Dedifferentiated amniotic fluid mesenchymal stem cell (primary cell): ENCODE measurements at regions not wholly inside any gene's neighbourhood (a gene's known extent, or its start where the extent isn't known, plus 50 kb on each side); places are given as distances from the start of the nearest gene placed in this dataset.

Experiments used
- DNase-seq: peaks from one replicate; pipeline ENCODE4 v3.0.0-alpha.2; 2016; ENCODE audit errors: extremely low spot score

DNA sequence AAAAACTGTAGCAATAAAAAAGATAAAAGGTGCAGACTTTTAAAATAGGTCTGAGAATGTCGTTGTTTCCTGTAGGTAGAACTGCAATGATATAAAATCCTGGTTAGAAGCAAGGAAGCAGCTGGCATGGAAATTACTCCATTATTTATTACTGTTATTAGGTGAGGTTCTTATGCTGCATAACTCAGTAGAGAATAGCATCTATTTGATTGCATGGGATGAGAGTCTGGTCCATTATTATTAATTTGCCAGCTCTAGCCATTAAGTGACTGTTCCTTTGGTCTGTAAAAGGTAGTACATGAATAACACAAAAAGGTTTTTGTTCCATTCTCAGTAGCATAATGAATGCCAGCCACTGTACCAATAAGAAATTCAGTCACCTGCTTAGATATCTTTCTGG lies 358.6 kb downstream of the RBM43 start:
- no peak for DNase-seq

GRCh38 chr2:150900913-150901312 lies 360.8 kb downstream of the RBM43 start:
- no peak for DNase-seq

GRCh38 chr2:150895968-150896367 lies 365.7 kb downstream of the RBM43 start:
- no peak for DNase-seq

GRCh38 chr2:150889141-150889540 lies 372.5 kb downstream of the RBM43 start:
- DNase-seq, result no peak

DNA sequence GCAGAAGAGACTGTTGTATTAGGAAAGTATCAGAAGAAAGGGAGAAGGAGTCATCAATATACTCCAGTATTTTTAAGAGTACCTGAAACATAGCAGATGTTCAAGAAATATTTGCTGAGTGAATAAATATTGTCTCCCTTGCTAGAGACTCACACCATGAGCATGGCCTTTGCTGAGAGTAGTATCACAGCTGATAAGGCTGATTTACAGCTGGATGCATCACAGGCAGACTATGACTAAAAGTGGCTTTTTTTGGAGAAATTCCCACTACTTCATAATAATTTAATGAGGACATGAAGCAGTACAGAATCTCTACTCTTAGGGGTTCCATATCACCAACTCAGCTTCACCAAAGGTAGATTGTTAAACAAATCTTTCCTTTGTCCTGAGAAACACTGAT lies 373.3 kb downstream of the RBM43 start:
- no peak for DNase-seq

GRCh38 chr2:150887926-150888325 lies 373.7 kb downstream of the RBM43 start:
- DNase-seq, result no peak

DNA sequence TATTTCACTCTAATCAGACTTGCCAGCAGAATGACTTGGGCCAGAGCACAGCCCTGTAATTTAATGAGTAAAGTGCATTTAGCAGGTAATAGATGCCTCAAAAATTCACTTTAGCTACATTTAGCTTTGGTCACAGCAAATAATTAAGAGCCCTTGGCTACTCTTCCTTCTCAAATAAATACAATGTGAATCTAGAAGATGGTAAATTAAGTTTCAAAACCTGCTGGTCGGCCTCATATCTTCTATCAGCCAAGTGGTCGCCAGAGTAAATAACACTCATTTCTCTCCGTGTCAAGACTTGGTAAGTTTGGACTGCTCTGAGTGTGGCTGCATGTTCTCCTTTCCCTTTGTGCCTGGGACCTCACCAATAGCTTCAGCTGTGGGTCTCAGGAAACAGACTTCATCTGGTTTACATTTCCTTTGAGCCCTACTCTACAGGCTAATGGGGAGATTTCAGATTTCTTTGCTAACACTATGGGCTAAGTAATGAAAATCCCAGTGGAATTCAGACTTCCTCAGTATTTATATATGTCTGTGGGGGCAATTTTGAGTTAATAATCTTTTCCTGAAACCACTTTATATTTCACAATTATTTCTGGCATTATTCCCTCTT lies 375.8 kb downstream of the RBM43 start:
- DNase-seq, result no peak

- no peak for DNase-seq
These were observed 376.4 kb downstream of the RBM43 start for GRCh38 chr2:150885236-150885635.

GRCh38 chr2:150883613-150883895 lies 378.1 kb downstream of the RBM43 start:
- DNase-seq, result no peak

GRCh38 chr2:150882751-150883612 lies 378.7 kb downstream of the RBM43 start:
- DNase-seq, result no peak

DNA sequence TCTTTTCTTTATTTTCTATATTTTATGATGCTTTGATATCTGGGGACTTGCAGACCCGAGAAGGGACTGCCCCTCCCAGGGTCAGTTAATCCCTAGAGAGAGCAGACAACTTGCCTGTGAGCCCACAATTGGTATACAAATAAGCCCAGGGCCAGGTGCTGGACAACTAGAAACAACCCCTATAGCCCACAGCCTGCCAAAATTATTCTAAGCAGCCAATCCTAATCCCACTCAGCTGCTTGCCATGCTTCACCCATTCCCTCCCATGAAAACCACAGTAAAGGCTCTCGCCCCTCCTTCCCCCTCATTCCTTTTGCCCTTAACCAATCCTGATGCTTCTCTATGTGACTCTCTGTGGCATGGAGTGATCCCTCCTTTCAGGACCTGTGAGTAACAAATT lies 380.7 kb downstream of the RBM43 start:
- no peak for DNase-seq

DNA sequence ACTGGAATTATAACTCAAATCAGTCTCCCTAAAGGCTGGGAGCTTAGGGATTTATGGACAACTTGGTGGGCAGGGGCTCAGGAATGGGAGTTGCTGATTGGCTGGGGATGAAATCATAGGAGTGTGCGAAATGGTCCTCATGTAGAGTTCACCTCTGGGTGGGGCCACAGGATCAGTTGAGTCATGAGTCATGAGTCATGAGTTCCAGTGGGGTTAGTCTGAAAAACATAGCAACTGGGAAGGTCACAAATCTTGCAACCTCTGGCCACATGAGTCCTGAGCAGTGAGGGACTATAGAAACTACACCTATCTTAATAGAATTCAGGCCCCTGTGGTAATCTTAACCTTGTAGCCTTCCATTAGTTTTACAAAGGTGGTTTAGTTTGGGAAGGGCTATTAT lies 383.3 kb downstream of the RBM43 start:
- DNase-seq, result no peak

GRCh38 chr2:150876251-150876950 lies 385.3 kb downstream of the RBM43 start:
- DNase-seq, result no peak

DNA sequence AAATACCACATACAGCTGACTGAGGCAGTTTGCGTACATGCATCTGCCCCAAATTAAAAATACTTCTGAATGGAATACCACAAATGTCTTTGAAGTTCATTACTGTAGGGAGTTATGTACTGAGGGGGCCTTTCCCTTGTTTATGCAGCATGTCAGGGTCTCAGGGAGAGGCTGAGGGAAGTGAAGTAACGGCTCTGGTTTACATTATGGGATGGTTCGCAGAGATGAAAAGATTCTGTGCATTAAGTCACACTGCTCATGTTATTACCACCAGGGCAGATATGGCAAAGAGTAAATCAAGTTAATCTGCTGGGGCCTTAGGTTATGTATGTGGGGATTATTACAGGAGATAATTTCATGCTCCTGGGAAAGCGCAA lies 385.9 kb upstream of the RND3 start:
- no peak for DNase-seq

GRCh38 chr2:150872756-150873395 lies 385.4 kb upstream of the RND3 start:
- DNase-seq, result no peak

DNA sequence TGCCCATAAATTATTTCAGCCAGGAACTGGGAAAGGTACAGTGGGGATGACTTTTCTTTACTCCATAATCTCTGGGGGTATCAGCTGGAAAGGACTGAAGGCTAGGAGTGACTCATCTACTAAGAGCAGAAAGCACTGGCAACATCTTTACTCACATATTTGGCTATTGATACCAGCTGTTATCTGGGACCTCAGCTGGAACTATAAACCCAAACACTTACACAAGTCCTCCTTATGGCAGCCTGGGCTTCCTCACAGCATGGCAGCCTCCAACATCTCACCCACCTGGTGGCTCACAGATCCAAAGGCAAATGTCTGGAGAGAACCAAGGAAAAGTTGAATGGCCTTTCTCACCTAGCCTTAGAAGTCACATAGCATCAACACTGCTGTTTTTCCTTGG lies 379.0 kb upstream of the RND3 start:
- no peak for DNase-seq

DNA sequence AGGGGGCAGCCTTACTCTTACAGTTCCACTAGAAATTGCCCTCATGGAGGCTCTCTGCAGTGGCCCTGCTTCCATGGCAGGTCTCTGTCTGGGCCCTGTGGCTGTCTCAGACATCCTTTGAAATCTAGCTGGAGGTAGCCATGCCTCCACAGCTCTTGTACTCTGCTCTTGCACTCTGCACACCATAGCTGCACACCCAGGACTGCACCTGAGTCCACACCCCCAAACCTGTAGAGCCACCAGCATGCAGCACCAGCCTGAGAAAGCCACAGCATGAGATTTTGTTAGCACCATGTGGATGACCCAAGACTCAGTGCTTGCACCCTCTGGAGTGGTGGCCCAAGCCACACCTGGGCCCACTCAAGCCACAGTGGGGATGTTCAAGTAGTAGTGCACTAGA lies 376.2 kb upstream of the RND3 start:
- no peak for DNase-seq

- DNase-seq, result no peak
These were observed 372.8 kb upstream of the RND3 start for GRCh38 chr2:150860301-150860700.

DNA sequence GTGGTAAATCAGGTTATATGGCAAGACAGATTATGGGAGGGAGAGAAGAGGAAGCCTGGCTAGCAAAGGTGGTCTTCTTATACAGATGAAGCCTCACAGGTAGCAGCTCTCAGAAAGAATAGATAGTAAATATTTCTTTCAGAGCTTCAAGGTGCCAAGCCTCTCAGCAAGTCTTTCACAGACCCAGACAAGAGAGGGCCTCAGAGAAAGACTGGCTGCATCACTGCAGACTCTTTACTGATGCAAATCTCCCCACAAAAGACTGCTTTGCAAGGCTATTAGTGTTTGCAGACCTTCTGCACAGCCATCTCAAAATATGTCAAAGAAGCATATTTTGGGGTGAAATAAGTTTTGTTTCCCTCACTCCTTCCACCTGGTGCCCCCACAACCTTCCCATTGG lies 372.4 kb upstream of the RND3 start:
- DNase-seq, result no peak

DNA sequence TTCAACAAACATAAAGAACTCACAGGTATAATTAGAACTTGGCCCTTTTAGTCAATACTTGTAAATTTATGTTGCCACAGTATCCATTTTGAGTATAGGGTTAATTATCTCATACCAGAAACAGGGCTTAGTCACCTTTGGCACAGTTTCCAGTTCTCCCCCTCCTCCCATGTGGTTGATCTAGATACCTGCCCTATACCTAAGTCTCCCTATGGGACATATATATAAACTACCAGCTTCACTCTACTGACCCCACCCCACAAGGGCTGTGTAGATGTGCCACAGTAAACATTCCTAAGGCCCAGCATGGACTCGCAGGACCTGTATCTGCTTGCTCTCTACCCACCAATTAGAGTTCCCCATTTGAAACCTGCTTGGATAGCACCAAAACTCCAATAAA lies 371.7 kb upstream of the RND3 start:
- no peak for DNase-seq

GRCh38 chr2:150858382-150858781 lies 370.9 kb upstream of the RND3 start:
- DNase-seq, result no peak

DNA sequence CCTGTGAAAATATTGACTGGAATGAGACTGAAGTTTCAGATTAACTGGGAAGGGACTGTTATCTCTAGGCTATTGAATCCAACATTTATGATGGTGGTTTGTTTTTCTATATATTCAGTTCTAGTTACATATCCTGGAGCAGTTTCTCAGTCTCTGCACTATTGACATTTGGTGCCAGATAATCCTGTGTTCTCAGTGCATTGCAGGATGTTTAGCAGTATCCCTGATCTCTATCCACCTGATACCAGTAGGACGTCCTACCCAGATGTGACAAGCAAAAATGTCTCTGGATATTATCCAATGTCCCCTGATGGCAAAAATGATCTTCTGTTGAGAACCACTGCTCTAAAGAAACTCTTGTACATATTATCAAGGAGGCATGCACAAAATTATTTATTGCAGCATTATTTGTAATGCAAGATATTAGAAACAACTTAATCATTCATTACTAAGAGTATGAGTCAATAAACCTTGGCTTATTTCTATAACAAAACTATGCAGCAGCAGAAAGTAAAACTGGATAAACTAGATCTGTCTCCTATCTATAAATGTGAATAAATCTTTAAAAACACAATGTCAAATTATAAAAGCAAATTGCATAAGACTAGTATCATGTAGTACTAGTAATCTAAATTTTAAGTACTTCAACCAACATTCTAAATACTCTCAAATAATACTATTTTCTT lies 369.3 kb upstream of the RND3 start:
- DNase-seq, result no peak
